ENCODE measurements at regions not wholly inside any gene's neighbourhood (a gene's known extent, or its start where the extent isn't known, plus 50 kb on each side); places are given as distances from the start of the nearest gene placed in this dataset.

DNA sequence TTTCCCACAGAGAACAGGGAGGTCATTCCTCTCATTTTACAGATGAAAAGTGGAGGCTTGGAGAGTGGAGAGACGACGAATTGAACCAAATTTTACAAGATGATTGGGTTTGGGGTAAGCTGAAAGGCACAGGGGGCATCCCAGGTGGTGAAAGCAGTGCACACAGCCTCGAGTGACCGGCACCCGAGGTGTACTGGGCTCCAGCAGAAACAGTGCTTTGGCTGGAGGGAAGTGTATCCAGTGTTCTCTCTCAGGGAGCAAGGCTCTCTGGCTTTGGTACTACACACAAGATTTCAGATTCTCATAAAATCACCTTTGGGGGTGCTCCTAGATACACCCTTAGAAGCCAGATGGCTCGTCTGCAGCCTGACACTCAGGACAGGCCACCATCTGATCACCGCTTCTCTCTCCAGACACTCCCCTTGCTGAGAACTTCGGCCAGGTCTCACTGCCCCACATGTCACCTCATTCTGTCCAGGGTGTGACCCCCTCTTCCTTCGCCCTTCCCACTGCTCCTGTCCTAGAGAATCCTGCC is 339.6 kb downstream of the CYRIA start (continued):
- no peak for TF ChIP-seq CSDC2 (CRISPR knock-in tag; IDR thresholded peaks at IDR 0.05)

DNA sequence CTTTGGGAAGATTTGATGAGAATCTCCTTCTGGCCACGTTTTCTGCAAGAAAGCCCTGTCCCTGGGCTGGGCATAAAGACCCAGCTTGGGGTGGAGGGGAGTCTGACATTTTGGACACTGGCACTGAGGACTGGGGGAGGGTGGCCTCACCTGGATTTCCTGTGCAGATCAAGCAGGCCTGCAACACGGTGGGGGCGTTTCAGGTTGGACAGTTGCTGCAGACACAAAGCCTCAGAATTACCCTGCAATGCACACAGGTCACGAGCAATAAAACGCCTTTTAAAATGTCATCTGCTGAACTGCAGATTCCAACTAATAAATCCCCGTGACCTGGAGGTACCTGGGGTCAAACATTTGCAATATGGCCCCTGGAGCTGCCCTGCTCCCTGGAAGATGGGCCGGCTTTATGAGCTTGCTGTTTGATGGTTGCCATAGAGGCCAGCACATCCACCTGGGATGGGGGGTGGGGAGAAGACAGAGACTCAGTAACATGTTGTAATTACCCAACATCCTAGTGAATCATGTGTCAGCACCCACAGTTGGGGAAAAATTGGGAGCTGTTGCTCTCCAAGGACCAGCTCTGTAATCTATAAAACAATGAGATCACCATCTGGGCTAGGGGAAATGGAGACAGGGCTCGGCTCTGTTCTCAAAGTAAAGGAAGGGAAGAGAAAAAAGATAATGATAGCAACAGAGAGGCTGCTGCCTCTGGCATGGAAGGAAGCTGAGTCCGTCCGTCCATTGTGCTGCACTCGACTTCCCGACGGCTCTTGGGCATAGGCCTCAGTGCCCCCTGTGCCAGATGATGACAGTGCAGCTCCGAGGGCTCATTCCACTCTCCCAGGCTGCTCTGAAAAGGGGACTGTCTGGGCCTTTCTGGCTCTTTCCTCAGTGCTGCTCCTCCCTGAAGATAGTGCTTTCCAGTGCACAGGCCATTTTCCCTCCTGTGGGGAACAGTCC is 340.3 kb downstream of the CYRIA start:
- no peak for ATAC-seq
- TF ChIP-seq ZNF565 (CRISPR knock-in tag; conservative IDR thresholded peaks at IDR 0.05; ENCODE audit: low read depth): no peak
- no peak for TF ChIP-seq ISL1 (CRISPR knock-in tag; IDR thresholded peaks at IDR 0.05)

- TF ChIP-seq, protein P1, sequence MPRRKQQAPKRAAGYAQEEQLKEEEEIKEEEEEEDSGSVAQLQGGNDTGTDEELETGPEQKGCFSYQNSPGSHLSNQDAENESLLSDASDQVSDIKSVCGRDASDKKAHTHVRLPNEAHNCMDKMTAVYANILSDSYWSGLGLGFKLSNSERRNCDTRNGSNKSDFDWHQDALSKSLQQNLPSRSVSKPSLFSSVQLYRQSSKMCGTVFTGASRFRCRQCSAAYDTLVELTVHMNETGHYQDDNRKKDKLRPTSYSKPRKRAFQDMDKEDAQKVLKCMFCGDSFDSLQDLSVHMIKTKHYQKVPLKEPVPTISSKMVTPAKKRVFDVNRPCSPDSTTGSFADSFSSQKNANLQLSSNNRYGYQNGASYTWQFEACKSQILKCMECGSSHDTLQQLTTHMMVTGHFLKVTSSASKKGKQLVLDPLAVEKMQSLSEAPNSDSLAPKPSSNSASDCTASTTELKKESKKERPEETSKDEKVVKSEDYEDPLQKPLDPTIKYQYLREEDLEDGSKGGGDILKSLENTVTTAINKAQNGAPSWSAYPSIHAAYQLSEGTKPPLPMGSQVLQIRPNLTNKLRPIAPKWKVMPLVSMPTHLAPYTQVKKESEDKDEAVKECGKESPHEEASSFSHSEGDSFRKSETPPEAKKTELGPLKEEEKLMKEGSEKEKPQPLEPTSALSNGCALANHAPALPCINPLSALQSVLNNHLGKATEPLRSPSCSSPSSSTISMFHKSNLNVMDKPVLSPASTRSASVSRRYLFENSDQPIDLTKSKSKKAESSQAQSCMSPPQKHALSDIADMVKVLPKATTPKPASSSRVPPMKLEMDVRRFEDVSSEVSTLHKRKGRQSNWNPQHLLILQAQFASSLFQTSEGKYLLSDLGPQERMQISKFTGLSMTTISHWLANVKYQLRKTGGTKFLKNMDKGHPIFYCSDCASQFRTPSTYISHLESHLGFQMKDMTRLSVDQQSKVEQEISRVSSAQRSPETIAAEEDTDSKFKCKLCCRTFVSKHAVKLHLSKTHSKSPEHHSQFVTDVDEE (CRISPR knock-in tag; IDR thresholded peaks at IDR 0.05): no peak
- TF ChIP-seq, protein P2, sequence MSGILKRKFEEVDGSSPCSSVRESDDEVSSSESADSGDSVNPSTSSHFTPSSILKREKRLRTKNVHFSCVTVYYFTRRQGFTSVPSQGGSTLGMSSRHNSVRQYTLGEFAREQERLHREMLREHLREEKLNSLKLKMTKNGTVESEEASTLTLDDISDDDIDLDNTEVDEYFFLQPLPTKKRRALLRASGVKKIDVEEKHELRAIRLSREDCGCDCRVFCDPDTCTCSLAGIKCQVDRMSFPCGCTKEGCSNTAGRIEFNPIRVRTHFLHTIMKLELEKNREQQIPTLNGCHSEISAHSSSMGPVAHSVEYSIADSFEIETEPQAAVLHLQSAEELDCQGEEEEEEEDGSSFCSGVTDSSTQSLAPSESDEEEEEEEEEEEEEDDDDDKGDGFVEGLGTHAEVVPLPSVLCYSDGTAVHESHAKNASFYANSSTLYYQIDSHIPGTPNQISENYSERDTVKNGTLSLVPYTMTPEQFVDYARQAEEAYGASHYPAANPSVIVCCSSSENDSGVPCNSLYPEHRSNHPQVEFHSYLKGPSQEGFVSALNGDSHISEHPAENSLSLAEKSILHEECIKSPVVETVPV (CRISPR knock-in tag; IDR thresholded peaks at IDR 0.05): no peak
- TF ChIP-seq ZNF70 (CRISPR knock-in tag; IDR thresholded peaks at IDR 0.05): no peak
- no peak for TF ChIP-seq POU6F1 (CRISPR knock-in tag; IDR thresholded peaks at IDR 0.05; ENCODE audit: borderline replicate concordance, low read depth)
- no peak for TF ChIP-seq ZC3H10 (CRISPR knock-in tag; IDR thresholded peaks at IDR 0.05)
- no peak for TF ChIP-seq ZNF565 (CRISPR knock-in tag; conservative IDR thresholded peaks at IDR 0.05; ENCODE audit: low read depth)
- no peak for TF ChIP-seq PPARA (CRISPR knock-in tag; IDR thresholded peaks at IDR 0.05; ENCODE audit: borderline replicate concordance)
- TF ChIP-seq ESRRG (CRISPR knock-in tag; IDR thresholded peaks at IDR 0.05): no peak
- no peak for TF ChIP-seq SNAI2 (CRISPR knock-in tag; IDR thresholded peaks at IDR 0.05)
- no peak for TF ChIP-seq ZFP3 (CRISPR knock-in tag; IDR thresholded peaks at IDR 0.05)
- TF ChIP-seq ISL1 (CRISPR knock-in tag; IDR thresholded peaks at IDR 0.05): no peak
- no peak for TF ChIP-seq BACH2 (CRISPR knock-in tag; IDR thresholded peaks at IDR 0.05; ENCODE audit: borderline replicate concordance)
- TF ChIP-seq GLIS3 (CRISPR knock-in tag; IDR thresholded peaks at IDR 0.05): no peak
- no peak for TF ChIP-seq ZNF8 (CRISPR knock-in tag; IDR thresholded peaks at IDR 0.05)
- no peak for TF ChIP-seq TCF4 (CRISPR knock-in tag; IDR thresholded peaks at IDR 0.05; ENCODE audit: borderline replicate concordance)
- ATAC-seq: no peak
Observed at GRCh38 chr2:16324544-16324937, 341.1 kb downstream of the CYRIA start.

DNA sequence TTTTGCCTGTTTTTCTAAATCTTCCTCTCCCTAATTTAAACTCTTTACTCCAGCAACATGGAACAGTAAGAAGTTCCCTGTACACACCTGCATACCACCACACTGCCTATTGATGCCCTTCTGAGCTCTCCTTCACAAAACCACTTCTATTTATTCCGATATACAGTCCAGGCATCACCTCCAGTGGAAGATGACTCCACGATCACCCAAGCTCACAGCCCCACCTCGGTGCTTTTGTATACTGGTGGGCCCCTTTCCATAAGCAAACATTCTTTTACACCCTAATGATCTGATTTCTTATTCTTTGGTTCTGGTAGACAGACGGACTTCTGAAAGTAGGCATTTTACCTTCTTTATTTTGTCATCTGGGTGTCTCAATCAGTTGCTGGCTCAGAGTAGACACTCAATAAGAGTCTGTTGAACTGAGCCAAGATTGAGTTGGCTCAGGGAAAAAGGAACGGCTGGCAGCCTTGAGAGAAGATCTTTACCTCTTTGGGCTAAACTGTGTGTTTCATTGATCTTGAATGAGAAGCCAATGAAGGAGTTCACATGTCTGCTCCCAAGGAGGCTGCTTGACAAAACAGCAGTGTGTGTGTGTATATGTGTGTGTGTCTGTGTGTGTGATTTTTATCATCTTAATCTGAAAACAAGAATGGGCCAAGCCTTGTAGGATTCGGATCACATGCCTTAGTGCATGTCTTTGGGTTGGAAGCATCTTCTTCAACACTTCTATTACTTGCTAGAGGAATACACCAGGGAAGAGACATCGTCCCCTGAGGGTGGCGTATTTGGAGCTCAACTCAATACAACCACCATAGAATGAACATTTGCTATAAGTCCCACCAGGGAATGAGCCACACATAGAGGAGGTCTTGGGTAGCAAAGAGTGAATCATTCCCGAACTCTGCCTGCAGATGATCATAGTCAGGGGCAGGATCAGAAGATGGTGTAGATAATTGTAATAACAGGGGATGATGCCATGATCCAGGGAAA is 341.8 kb downstream of the CYRIA start:
- ATAC-seq: no peak
- TF ChIP-seq, protein P1 (CRISPR knock-in tag; IDR thresholded peaks at IDR 0.05): no peak
- no peak for TF ChIP-seq ISL1 (CRISPR knock-in tag; IDR thresholded peaks at IDR 0.05)
- TF ChIP-seq ARNTL (CRISPR knock-in tag; IDR thresholded peaks at IDR 0.05; ENCODE audit: borderline replicate concordance, low read depth): no peak
- no peak for TF ChIP-seq ZNF70 (CRISPR knock-in tag; IDR thresholded peaks at IDR 0.05)
- TF ChIP-seq GLIS3 (CRISPR knock-in tag; IDR thresholded peaks at IDR 0.05): no peak
- TF ChIP-seq ZFP30 (CRISPR knock-in tag; IDR thresholded peaks at IDR 0.05): no peak
- TF ChIP-seq, protein P3, sequence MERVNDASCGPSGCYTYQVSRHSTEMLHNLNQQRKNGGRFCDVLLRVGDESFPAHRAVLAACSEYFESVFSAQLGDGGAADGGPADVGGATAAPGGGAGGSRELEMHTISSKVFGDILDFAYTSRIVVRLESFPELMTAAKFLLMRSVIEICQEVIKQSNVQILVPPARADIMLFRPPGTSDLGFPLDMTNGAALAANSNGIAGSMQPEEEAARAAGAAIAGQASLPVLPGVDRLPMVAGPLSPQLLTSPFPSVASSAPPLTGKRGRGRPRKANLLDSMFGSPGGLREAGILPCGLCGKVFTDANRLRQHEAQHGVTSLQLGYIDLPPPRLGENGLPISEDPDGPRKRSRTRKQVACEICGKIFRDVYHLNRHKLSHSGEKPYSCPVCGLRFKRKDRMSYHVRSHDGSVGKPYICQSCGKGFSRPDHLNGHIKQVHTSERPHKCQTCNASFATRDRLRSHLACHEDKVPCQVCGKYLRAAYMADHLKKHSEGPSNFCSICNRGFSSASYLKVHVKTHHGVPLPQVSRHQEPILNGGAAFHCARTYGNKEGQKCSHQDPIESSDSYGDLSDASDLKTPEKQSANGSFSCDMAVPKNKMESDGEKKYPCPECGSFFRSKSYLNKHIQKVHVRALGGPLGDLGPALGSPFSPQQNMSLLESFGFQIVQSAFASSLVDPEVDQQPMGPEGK (CRISPR knock-in tag; IDR thresholded peaks at IDR 0.05; ENCODE audit: borderline replicate concordance): no peak
- TF ChIP-seq CSDC2 (CRISPR knock-in tag; IDR thresholded peaks at IDR 0.05): no peak
- TF ChIP-seq RARB (CRISPR knock-in tag; IDR thresholded peaks at IDR 0.05): no peak
- TF ChIP-seq, protein P2 (CRISPR knock-in tag; IDR thresholded peaks at IDR 0.05): no peak
